ENCODE measurements at regions not wholly inside any gene's neighbourhood (a gene's known extent, or its start where the extent isn't known, plus 50 kb on each side); places are given as distances from the start of the nearest gene placed in this dataset.

- TF ChIP-seq CTCF (IDR thresholded peaks at IDR 0.05; ENCODE audit: extremely low read depth in 1 of 2, insufficient read depth in 1 of 2, low read depth in 1 of 2, low read length in 2 of 2) (no peak), POLR2AphosphoS5 (IDR thresholded peaks at IDR 0.05; ENCODE audit: insufficient read depth, low read depth, low read length) (no peak), EZH2 (IDR thresholded peaks at IDR 0.05; ENCODE audit: borderline replicate concordance, low read depth, low read length, severe bottlenecking) (no peak), POLR2A (IDR thresholded peaks at IDR 0.05; ENCODE audit: low read depth, low read length) (no peak), JUN (IDR thresholded peaks at IDR 0.05; ENCODE audit: borderline replicate concordance, insufficient read depth, insufficient read length, low read depth) (no peak), MAX (IDR thresholded peaks at IDR 0.05; ENCODE audit: insufficient read depth, insufficient read length) (no peak)
These were observed 103.2 kb upstream of the ELL2 start for GRCh38 chr5:96064877-96065276.
